ENCODE measurements at regions not wholly inside any gene's neighbourhood (a gene's known extent, or its start where the extent isn't known, plus 50 kb on each side); places are given as distances from the start of the nearest gene placed in this dataset.

GRCh38 chrX:115906276-115906675 is 264.3 kb upstream of the AGTR2 start:
- TF ChIP-seq EZH2 (IDR thresholded peaks at IDR 0.05; ENCODE audit: insufficient read depth, low read length) (no peak), CTCF (IDR thresholded peaks at IDR 0.05; ENCODE audit: insufficient read depth, low read depth, low read length) (no peak)

All from astrocyte (in vitro differentiated cells and primary cell).